ENCODE measurements at regions not wholly inside any gene's neighbourhood (a gene's known extent, or its start where the extent isn't known, plus 50 kb on each side); places are given as distances from the start of the nearest gene placed in this dataset.

GRCh38 chrX:80354966-80355465, 65.2 kb upstream of the TENT5D start:
- TF ChIP-seq CTCF (IDR thresholded peaks at IDR 0.05; ENCODE audit: low read depth, low read length, missing control alignments) = no peak
- H3K4me3 ChIP-seq (ENCODE audit: low read depth, low read length) = no peak overlapping the region
- DNase-seq (ENCODE audit: low read depth) = no peak
- in situ Hi-C loops (cut with HindIII; ENCODE audit: low sequenced_read_pairs) = no loop called here
